ENCODE measurements at regions not wholly inside any gene's neighbourhood (a gene's known extent, or its start where the extent isn't known, plus 50 kb on each side); places are given as distances from the start of the nearest gene placed in this dataset.

DNA sequence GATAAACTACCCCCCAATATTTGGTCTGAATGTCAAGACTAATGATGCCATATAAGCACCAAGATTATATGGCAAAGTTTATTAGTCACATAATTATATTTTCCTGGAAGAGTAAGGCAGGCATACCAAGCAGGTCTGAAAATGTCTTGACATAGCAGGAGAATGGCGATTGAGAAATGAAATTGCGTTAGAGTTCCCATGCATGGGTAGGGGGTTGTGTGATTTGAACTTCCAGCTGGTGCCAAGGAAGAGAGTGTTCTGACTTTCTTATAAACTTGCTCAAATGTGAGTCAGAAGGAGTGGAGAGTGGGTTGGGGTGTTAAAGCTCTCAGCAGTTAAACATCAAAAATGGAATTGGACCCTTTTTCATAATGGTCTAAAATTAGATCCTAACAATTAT is 1200.6 kb upstream of the ACO1 start:
- no peaks in the 10 kb centered on the region for H3K36me3 Mint-ChIP-seq (ENCODE audit: insufficient read depth, unreplicated experiment)
- no peak overlapping the region for H3K27ac Mint-ChIP-seq (ENCODE audit: unreplicated experiment)
- no peaks in the 10 kb centered on the region for H3K4me1 Mint-ChIP-seq (ENCODE audit: low read depth, unreplicated experiment)
- Histone ChIP-seq H3K4me3 (ENCODE audit: low read depth, low read length) (no peak overlapping the region), H3K4me1 (no peaks in the 10 kb centered on the region), H3K27me3 (replicated peaks; ENCODE audit: control insufficient read depth, insufficient read depth, low read length) (no peaks in the 10 kb centered on the region), H3K36me3 (ENCODE audit: control insufficient read depth, insufficient read depth, low read length) (no peaks in the 10 kb centered on the region), H3K9me3 (no peaks in the 10 kb centered on the region; the same call in 1 of the 2 replicates)
- no peaks in the 10 kb centered on the region for H3K9me3 Mint-ChIP-seq (ENCODE audit: unreplicated experiment)
- CTCF ChIA-PET = no interaction called here
- H3K4me3 Mint-ChIP-seq (ENCODE audit: unreplicated experiment) = no peak overlapping the region
- POLR2A ChIA-PET = no interaction called here
- H3K27me3 Mint-ChIP-seq (ENCODE audit: insufficient read depth, unreplicated experiment) = no peaks in the 10 kb centered on the region
- intact Hi-C loops (cut with micrococcal nuclease; ENCODE audit: unreplicated experiment) = no loop called here
- TF ChIP-seq, protein P1, sequence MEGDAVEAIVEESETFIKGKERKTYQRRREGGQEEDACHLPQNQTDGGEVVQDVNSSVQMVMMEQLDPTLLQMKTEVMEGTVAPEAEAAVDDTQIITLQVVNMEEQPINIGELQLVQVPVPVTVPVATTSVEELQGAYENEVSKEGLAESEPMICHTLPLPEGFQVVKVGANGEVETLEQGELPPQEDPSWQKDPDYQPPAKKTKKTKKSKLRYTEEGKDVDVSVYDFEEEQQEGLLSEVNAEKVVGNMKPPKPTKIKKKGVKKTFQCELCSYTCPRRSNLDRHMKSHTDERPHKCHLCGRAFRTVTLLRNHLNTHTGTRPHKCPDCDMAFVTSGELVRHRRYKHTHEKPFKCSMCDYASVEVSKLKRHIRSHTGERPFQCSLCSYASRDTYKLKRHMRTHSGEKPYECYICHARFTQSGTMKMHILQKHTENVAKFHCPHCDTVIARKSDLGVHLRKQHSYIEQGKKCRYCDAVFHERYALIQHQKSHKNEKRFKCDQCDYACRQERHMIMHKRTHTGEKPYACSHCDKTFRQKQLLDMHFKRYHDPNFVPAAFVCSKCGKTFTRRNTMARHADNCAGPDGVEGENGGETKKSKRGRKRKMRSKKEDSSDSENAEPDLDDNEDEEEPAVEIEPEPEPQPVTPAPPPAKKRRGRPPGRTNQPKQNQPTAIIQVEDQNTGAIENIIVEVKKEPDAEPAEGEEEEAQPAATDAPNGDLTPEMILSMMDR (IDR thresholded peaks at IDR 0.05; ENCODE audit: insufficient read depth in 1 of 2, low read depth in 1 of 2, low read length in 1 of 2, severe bottlenecking in 1 of 2, unreplicated experiment in 1 of 2) = no peak
- no TSS peak for BruUV-seq (replicated peaks)
- no peak for DNase-seq

DNA sequence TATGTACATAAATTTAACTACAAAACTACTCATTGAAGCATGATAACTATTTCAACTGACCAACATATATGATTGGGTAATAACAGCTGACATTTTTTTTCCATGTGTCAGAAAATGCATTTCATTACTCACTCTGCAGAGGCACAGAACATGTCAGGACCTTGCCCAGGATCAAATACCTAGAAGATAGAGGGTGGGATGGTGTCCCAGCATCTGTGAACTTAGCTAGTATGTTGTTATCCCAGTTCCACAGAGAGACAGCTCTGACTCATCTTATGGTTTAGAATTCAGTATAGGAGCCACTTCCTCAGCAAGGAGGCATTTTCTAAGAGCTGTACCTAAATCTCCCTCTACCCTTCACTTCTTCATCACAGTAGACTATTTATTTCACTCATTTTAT is 1198.6 kb upstream of the ACO1 start:
- ChIA-PET POLR2A (no interaction called here), CTCF (no interaction called here)
- Histone ChIP-seq H3K36me3 (ENCODE audit: control insufficient read depth, insufficient read depth, low read length) (no peaks in the 10 kb centered on the region), H3K4me3 (ENCODE audit: low read depth, low read length) (no peak overlapping the region), H3K4me1 (no peaks in the 10 kb centered on the region), H3K9me3 (no peaks in the 10 kb centered on the region; the same call in 1 of the 2 replicates), H3K27me3 (replicated peaks; ENCODE audit: control insufficient read depth, insufficient read depth, low read length) (no peaks in the 10 kb centered on the region)
- H3K27me3 Mint-ChIP-seq (ENCODE audit: insufficient read depth, unreplicated experiment) = no peaks in the 10 kb centered on the region
- BruUV-seq (replicated peaks) = no TSS peak
- H3K27ac Mint-ChIP-seq (ENCODE audit: unreplicated experiment) = no peak overlapping the region
- no peak for DNase-seq
- no peak overlapping the region for H3K4me3 Mint-ChIP-seq (ENCODE audit: unreplicated experiment)
- TF ChIP-seq, protein P1 (IDR thresholded peaks at IDR 0.05; ENCODE audit: insufficient read depth in 1 of 2, low read depth in 1 of 2, low read length in 1 of 2, severe bottlenecking in 1 of 2, unreplicated experiment in 1 of 2) = no peak
- no peaks in the 10 kb centered on the region for H3K9me3 Mint-ChIP-seq (ENCODE audit: unreplicated experiment)
- intact Hi-C loops (cut with micrococcal nuclease; ENCODE audit: unreplicated experiment) = no loop called here
- H3K4me1 Mint-ChIP-seq (ENCODE audit: low read depth, unreplicated experiment) = no peaks in the 10 kb centered on the region
- no peaks in the 10 kb centered on the region for H3K36me3 Mint-ChIP-seq (ENCODE audit: insufficient read depth, unreplicated experiment)

DNA sequence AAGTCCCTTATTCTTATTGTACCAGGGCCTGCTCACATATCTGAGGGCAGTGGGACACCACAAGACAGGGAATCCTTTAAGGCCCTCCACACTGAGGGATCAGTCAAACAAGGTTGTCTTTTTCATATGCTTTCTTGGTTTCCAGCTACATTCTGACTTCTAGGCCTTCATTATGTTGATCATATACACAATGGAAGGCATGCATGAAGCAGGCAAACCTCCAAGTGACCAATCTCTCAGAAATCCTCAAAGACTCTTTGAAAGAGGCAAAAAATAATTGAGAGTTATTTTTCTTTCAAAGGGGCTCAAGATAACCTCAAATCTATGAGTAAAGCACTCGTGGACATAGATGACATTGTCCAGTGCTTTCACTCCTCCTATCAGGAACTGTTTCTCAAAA is 1195.9 kb upstream of the ACO1 start:
- Histone ChIP-seq H3K4me1 (no peaks in the 10 kb centered on the region), H3K4me3 (ENCODE audit: low read depth, low read length) (no peak overlapping the region), H3K9me3 (no peaks in the 10 kb centered on the region; the same call in 1 of the 2 replicates), H3K36me3 (ENCODE audit: control insufficient read depth, insufficient read depth, low read length) (no peaks in the 10 kb centered on the region), H3K27me3 (replicated peaks; ENCODE audit: control insufficient read depth, insufficient read depth, low read length) (no peaks in the 10 kb centered on the region)
- H3K27ac Mint-ChIP-seq (ENCODE audit: unreplicated experiment) = no peak overlapping the region
- no peak for DNase-seq
- no peaks in the 10 kb centered on the region for H3K36me3 Mint-ChIP-seq (ENCODE audit: insufficient read depth, unreplicated experiment)
- CTCF ChIA-PET = no interaction called here
- no peaks in the 10 kb centered on the region for H3K4me1 Mint-ChIP-seq (ENCODE audit: low read depth, unreplicated experiment)
- POLR2A ChIA-PET = no interaction called here
- intact Hi-C loops (cut with micrococcal nuclease; ENCODE audit: unreplicated experiment) = no loop called here
- no peaks in the 10 kb centered on the region for H3K27me3 Mint-ChIP-seq (ENCODE audit: insufficient read depth, unreplicated experiment)
- H3K4me3 Mint-ChIP-seq (ENCODE audit: unreplicated experiment) = no peak overlapping the region
- BruUV-seq (replicated peaks) = no TSS peak
- TF ChIP-seq, protein P1 (IDR thresholded peaks at IDR 0.05; ENCODE audit: insufficient read depth in 1 of 2, low read depth in 1 of 2, low read length in 1 of 2, severe bottlenecking in 1 of 2, unreplicated experiment in 1 of 2) = no peak
- no peaks in the 10 kb centered on the region for H3K9me3 Mint-ChIP-seq (ENCODE audit: unreplicated experiment)
